ENCODE measurements at regions not wholly inside any gene's neighbourhood (a gene's known extent, or its start where the extent isn't known, plus 50 kb on each side); places are given as distances from the start of the nearest gene placed in this dataset.

DNA sequence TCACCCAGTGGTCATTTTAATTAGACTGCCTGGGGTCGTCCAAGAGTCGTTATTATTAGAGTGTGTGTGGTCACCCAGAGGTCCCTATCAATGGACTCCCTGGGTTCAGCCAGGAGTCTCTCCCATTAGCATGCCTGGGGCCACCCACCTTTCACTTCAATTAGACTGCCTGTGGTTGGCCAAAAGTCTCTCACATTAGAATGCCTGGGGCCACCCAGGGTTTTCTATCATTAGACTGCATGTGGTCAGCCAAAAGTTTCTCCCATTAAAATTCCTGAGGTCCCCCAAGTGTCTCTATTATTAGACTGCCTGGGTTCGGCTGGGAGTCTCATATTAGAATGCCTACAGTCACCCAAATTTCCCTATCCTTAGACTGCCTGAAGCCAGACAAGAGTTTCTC is 1472.6 kb downstream of the UQCRFS1 start:
- H3K79me2 ChIP-seq (ENCODE audit: insufficient read depth, low read length): no peaks in the 10 kb centered on the region
- H3K9ac ChIP-seq (ENCODE audit: low read depth, low read length, poor library complexity, severe bottlenecking): no peak overlapping the region
- no peaks in the 10 kb centered on the region for H3K9me2 ChIP-seq (replicated peaks; ENCODE audit: low read depth, low read length)
- H3F3A ChIP-seq (ENCODE audit: low read depth): no peaks in the 10 kb centered on the region
- no peak overlapping the region for H3K4me3 ChIP-seq (ENCODE audit: low read length, poor library complexity, severe bottlenecking)
- no peaks in the 10 kb centered on the region for H3K27me3 ChIP-seq (ENCODE audit: insufficient read depth, low read length, poor library complexity, severe bottlenecking)
- no peaks in the 10 kb centered on the region for H3K36me3 ChIP-seq (ENCODE audit: insufficient read depth, low read length)
- H4K20me1 ChIP-seq (ENCODE audit: insufficient read depth, low read length, poor library complexity, severe bottlenecking): no peaks in the 10 kb centered on the region
- no peak overlapping the region for H3K4me2 ChIP-seq (ENCODE audit: low read depth, low read length, poor library complexity, severe bottlenecking)
- no peak overlapping the region for H2AFZ ChIP-seq (ENCODE audit: low read length)
- no peaks in the 10 kb centered on the region for H3K4me1 ChIP-seq (ENCODE audit: insufficient read depth, low read length, poor library complexity, severe bottlenecking)
- no peak for TF ChIP-seq EZH2phosphoT487 (IDR thresholded peaks at IDR 0.05; ENCODE audit: borderline replicate concordance)
- TF ChIP-seq, protein P1, sequence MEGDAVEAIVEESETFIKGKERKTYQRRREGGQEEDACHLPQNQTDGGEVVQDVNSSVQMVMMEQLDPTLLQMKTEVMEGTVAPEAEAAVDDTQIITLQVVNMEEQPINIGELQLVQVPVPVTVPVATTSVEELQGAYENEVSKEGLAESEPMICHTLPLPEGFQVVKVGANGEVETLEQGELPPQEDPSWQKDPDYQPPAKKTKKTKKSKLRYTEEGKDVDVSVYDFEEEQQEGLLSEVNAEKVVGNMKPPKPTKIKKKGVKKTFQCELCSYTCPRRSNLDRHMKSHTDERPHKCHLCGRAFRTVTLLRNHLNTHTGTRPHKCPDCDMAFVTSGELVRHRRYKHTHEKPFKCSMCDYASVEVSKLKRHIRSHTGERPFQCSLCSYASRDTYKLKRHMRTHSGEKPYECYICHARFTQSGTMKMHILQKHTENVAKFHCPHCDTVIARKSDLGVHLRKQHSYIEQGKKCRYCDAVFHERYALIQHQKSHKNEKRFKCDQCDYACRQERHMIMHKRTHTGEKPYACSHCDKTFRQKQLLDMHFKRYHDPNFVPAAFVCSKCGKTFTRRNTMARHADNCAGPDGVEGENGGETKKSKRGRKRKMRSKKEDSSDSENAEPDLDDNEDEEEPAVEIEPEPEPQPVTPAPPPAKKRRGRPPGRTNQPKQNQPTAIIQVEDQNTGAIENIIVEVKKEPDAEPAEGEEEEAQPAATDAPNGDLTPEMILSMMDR (conservative IDR thresholded peaks at IDR 0.05; ENCODE audit: low read length): no peak
- no peaks in the 10 kb centered on the region for H3K9me3 ChIP-seq (ENCODE audit: insufficient read depth, low read depth, low read length)

DNA sequence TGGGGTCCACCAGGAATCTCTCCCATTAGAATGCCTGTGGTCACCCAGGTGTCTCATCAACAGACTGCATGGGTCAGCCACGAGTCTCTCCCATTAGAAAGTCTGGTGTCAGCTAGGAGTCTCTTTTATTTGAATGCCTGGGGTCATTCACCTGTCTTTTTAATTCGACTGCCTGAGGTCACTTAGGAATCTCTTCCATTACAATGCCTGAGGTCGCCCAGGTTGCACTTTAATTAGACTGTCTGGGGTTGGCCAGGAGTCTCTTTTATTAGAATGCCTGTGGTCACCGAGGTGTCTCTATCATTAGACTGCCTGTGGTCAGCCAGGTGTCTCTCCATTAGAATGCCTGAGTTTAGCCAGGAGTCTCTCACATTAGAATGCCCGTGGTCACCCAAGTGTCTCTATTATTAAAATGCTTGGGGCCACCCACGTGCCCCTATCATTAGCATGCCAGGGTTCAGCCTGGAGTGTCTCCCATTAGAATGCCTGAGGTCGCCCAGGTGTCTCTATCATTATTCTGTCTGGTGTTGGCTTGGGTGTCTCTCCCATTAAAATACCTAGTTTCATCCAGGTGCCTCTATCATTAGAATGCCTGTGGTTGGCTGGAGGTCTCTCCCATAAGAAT is 1474.3 kb downstream of the UQCRFS1 start:
- Histone ChIP-seq H3K4me2 (ENCODE audit: low read depth, low read length, poor library complexity, severe bottlenecking) (no peak overlapping the region), H3K4me3 (ENCODE audit: low read length, poor library complexity, severe bottlenecking) (no peak overlapping the region), H3F3A (ENCODE audit: low read depth) (no peaks in the 10 kb centered on the region), H3K4me1 (ENCODE audit: insufficient read depth, low read length, poor library complexity, severe bottlenecking) (no peaks in the 10 kb centered on the region), H3K9me3 (ENCODE audit: insufficient read depth, low read depth, low read length) (no peaks in the 10 kb centered on the region), H2AFZ (ENCODE audit: low read length) (no peak overlapping the region), H4K20me1 (ENCODE audit: insufficient read depth, low read length, poor library complexity, severe bottlenecking) (no peaks in the 10 kb centered on the region), H3K36me3 (ENCODE audit: insufficient read depth, low read length) (no peaks in the 10 kb centered on the region), H3K9me2 (replicated peaks; ENCODE audit: low read depth, low read length) (no peaks in the 10 kb centered on the region), H3K27me3 (ENCODE audit: insufficient read depth, low read length, poor library complexity, severe bottlenecking) (no peaks in the 10 kb centered on the region), H3K79me2 (ENCODE audit: insufficient read depth, low read length) (no peaks in the 10 kb centered on the region), H3K9ac (ENCODE audit: low read depth, low read length, poor library complexity, severe bottlenecking) (no peak overlapping the region)
- TF ChIP-seq, protein P1 (conservative IDR thresholded peaks at IDR 0.05; ENCODE audit: low read length): no peak
- TF ChIP-seq EZH2phosphoT487 (IDR thresholded peaks at IDR 0.05; ENCODE audit: borderline replicate concordance): no peak

DNA sequence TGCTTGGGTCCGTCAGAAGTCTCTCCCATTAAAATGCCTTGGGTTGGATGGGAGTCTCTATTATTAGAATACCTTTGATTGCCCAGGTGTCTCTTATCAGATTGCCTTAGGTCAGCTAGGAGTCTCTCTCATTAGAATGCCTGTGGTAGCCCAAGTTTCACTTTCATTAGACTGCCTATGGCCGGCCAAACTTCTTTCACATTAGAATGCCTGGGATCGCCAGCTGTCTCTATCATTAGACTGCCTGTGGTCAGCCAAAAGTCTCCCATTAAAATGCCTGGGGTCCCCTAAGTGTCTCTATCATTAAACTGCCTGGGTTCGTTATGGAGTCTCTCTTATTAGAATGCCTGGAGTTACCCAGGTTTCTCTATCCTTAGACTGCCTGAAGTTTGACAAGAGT is 1476.7 kb downstream of the UQCRFS1 start:
- Histone ChIP-seq H3K9me3 (ENCODE audit: insufficient read depth, low read depth, low read length) (no peaks in the 10 kb centered on the region), H3K4me2 (ENCODE audit: low read depth, low read length, poor library complexity, severe bottlenecking) (no peak overlapping the region), H3K9ac (ENCODE audit: low read depth, low read length, poor library complexity, severe bottlenecking) (no peak overlapping the region), H3K4me3 (ENCODE audit: low read length, poor library complexity, severe bottlenecking) (no peak overlapping the region), H3F3A (ENCODE audit: low read depth) (no peaks in the 10 kb centered on the region), H3K79me2 (ENCODE audit: insufficient read depth, low read length) (no peaks in the 10 kb centered on the region), H4K20me1 (ENCODE audit: insufficient read depth, low read length, poor library complexity, severe bottlenecking) (no peaks in the 10 kb centered on the region), H2AFZ (ENCODE audit: low read length) (no peak overlapping the region), H3K27me3 (ENCODE audit: insufficient read depth, low read length, poor library complexity, severe bottlenecking) (no peaks in the 10 kb centered on the region), H3K36me3 (ENCODE audit: insufficient read depth, low read length) (no peaks in the 10 kb centered on the region), H3K9me2 (replicated peaks; ENCODE audit: low read depth, low read length) (no peaks in the 10 kb centered on the region), H3K4me1 (ENCODE audit: insufficient read depth, low read length, poor library complexity, severe bottlenecking) (no peaks in the 10 kb centered on the region)
- TF ChIP-seq, protein P1 (conservative IDR thresholded peaks at IDR 0.05; ENCODE audit: low read length): no peak
- TF ChIP-seq EZH2phosphoT487 (IDR thresholded peaks at IDR 0.05; ENCODE audit: borderline replicate concordance): no peak

Data from Loucy (cell line).